Osteoblast (primary cell): ENCODE measurements at regions not wholly inside any gene's neighbourhood (a gene's known extent, or its start where the extent isn't known, plus 50 kb on each side); places are given as distances from the start of the nearest gene placed in this dataset.

Experiments used
- DNase-seq: peaks from one replicate; pipeline ENCODE4 v3.0.0; 2011; ENCODE audit warnings: low spot score, mixed read lengths; ENCODE audit not compliant: insufficient read length; ENCODE audit errors: missing footprints
- H2AFZ ChIP-seq: 2 replicates; pipeline ENCODE4 v1.6.0; 2011; ENCODE audit warnings: mild to moderate bottlenecking, low read length
- H3K27ac ChIP-seq: 2 replicates; pipeline ENCODE4 v1.5.1; 2011; ENCODE audit warnings: mild to moderate bottlenecking, low read depth, low read length, moderate library complexity
- H3K27me3 ChIP-seq: 2 replicates; pipeline ENCODE4 v1.6.0; 2012; ENCODE audit warnings: mild to moderate bottlenecking, control low read depth, inconsistent platforms, low read length, moderate library complexity; ENCODE audit not compliant: insufficient read depth
- H3K36me3 ChIP-seq: 2 replicates; pipeline ENCODE4 v1.5.1; 2011; ENCODE audit warnings: mild to moderate bottlenecking, low read length, control low read depth, moderate library complexity; ENCODE audit not compliant: insufficient read depth
- H3K4me1 ChIP-seq: 2 replicates; pipeline ENCODE4 v1.5.1; 2011; ENCODE audit warnings: mild to moderate bottlenecking, low read length, control low read depth, moderate library complexity; ENCODE audit not compliant: insufficient read depth
- H3K4me2 ChIP-seq: 2 replicates; pipeline ENCODE4 v1.6.0; 2011; ENCODE audit warnings: mild to moderate bottlenecking, low read length; ENCODE audit not compliant: insufficient read depth
- H3K4me3 ChIP-seq: fragments of 200-600 bp; sonication (generic); 3 replicates; pipeline ENCODE4 v1.5.1; 2012; ENCODE audit warnings: mild to moderate bottlenecking, low read length, inconsistent platforms; ENCODE audit not compliant: insufficient read depth
- H3K79me2 ChIP-seq: 2 replicates; pipeline ENCODE4 v1.6.0; 2012; ENCODE audit warnings: mild to moderate bottlenecking, low read length, control low read depth, inconsistent platforms; ENCODE audit not compliant: insufficient read depth
- H3K9me3 ChIP-seq: 2 replicates; pipeline ENCODE4 v1.5.1; 2011; ENCODE audit warnings: low read depth, low read length, control low read depth
- H4K20me1 ChIP-seq: 2 replicates; pipeline ENCODE4 v1.6.0; 2012; ENCODE audit warnings: mild to moderate bottlenecking, low read length, control low read depth; ENCODE audit not compliant: insufficient read depth
- TF ChIP-seq, protein P1 (sequence below): IDR thresholded peaks from 2 replicates; pipeline ENCODE4 v1.5.1; 2011; ENCODE audit warnings: mild to moderate bottlenecking, low read depth, low read length, moderate library complexity; ENCODE audit errors: extremely low read depth

DNA sequence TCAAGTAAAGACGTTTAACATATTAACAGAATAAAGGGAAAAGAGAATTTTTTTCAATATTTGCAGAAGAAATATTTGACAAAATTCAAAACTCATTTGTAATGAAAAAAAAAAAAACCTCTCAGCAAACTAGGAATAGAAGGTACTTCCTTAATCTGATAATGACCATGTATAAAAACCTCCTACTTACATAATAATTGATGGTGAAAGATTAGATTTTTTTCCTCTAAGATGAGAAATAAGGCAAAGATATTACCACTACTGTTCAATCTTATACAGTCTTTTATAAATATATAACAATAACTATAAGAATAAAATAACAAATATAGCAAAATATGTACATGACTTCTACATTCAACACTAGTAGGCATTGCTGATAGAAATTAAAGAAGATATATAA is 424.6 kb upstream of the KLF4 start:
- no peak overlapping the region for H2AFZ ChIP-seq
- H3K4me1 ChIP-seq, result no peaks in the 10 kb centered on the region
- H3K9me3 ChIP-seq, result no peaks in the 10 kb centered on the region
- TF ChIP-seq, protein P1, sequence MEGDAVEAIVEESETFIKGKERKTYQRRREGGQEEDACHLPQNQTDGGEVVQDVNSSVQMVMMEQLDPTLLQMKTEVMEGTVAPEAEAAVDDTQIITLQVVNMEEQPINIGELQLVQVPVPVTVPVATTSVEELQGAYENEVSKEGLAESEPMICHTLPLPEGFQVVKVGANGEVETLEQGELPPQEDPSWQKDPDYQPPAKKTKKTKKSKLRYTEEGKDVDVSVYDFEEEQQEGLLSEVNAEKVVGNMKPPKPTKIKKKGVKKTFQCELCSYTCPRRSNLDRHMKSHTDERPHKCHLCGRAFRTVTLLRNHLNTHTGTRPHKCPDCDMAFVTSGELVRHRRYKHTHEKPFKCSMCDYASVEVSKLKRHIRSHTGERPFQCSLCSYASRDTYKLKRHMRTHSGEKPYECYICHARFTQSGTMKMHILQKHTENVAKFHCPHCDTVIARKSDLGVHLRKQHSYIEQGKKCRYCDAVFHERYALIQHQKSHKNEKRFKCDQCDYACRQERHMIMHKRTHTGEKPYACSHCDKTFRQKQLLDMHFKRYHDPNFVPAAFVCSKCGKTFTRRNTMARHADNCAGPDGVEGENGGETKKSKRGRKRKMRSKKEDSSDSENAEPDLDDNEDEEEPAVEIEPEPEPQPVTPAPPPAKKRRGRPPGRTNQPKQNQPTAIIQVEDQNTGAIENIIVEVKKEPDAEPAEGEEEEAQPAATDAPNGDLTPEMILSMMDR, result no peak
- H3K4me3 ChIP-seq, result no peak overlapping the region
- no peak for DNase-seq
- H4K20me1 ChIP-seq, result no peaks in the 10 kb centered on the region
- H3K27ac ChIP-seq, result no peak overlapping the region
- no peak overlapping the region for H3K4me2 ChIP-seq
- H3K79me2 ChIP-seq, result no peaks in the 10 kb centered on the region
- H3K27me3 ChIP-seq, result no peaks in the 10 kb centered on the region
- no peaks in the 10 kb centered on the region for H3K36me3 ChIP-seq

DNA sequence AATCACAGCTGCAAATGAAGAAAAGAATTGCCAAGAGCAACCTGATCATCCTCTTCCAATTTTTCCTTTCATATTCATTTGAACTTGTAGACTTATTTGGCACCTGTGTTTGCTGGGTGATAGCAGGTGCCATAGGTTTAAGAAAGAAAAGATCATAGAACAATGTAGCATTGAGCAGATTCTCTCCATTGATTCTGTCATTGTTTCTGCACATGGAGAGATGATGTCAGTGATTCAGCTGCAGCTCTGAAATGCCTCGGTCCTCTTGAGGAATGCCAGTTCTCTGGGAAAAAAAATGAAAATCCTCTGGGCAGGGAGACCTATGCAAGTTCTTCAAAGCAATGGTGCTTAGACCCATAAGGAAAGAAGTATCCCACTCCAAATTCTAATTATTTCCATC is 418.1 kb upstream of the KLF4 start:
- H3K4me2 ChIP-seq, result no peak overlapping the region
- no peak overlapping the region for H2AFZ ChIP-seq
- no peaks in the 10 kb centered on the region for H3K27me3 ChIP-seq
- no peaks in the 10 kb centered on the region for H3K4me1 ChIP-seq
- H3K27ac ChIP-seq, result no peak overlapping the region
- no peaks in the 10 kb centered on the region for H4K20me1 ChIP-seq
- TF ChIP-seq, protein P1, result no peak
- no peaks in the 10 kb centered on the region for H3K79me2 ChIP-seq
- H3K4me3 ChIP-seq, result no peak overlapping the region
- DNase-seq, result peak; percentile 47
- no peaks in the 10 kb centered on the region for H3K36me3 ChIP-seq
- H3K9me3 ChIP-seq, result no peaks in the 10 kb centered on the region

DNA sequence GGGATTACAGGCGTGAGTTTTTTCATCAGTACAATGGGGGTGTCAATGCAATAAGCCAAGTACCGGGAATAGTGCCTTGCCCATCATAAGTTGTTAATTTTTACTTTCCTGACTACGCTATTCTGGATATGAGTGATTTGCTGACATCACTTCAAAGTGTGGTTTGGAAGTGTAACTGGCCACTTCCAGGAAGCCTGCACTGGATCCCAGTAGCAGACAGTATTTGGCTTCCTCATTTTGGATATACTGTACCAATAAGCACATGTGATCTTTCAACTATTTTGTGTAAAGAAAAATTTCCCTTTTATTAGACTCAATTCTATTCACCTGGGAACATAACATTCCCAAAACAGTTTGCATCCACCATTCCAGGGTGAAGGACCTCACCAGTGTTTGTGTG is 417.7 kb upstream of the KLF4 start:
- TF ChIP-seq, protein P1, result no peak
- Histone ChIP-seq H3K9me3 (no peaks in the 10 kb centered on the region), H3K27ac (no peak overlapping the region), H3K4me3 (no peak overlapping the region), H3K4me1 (no peaks in the 10 kb centered on the region), H3K36me3 (no peaks in the 10 kb centered on the region), H3K4me2 (no peak overlapping the region), H3K27me3 (no peaks in the 10 kb centered on the region), H4K20me1 (no peaks in the 10 kb centered on the region), H2AFZ (no peak overlapping the region), H3K79me2 (no peaks in the 10 kb centered on the region)
- no peak for DNase-seq

DNA sequence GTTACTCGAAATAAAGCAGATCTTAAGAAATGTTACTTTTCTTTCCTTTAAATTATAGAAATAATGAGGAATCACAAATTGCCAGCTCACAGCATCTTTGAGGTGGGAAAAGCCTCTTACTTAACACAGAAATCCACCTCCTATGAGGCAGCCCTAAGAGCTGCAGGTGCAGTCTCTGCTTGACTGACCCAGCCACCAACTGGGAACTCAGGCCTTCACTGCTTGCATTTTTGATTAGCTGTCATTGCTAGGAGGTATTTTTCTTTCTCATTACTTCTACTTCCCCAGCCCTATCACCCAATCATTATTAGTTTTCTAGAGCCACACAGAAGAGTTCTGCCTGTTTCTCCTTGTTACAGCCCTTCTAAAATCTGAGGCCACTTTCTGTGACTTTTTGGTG is 416.5 kb upstream of the KLF4 start:
- Histone ChIP-seq H4K20me1 (no peaks in the 10 kb centered on the region), H2AFZ (no peak overlapping the region), H3K36me3 (no peaks in the 10 kb centered on the region), H3K27me3 (peaks cover 3% of the 10 kb centered on the region), H3K27ac (no peak overlapping the region), H3K4me2 (no peak overlapping the region), H3K4me3 (no peak overlapping the region), H3K79me2 (no peaks in the 10 kb centered on the region), H3K9me3 (no peaks in the 10 kb centered on the region), H3K4me1 (no peaks in the 10 kb centered on the region)
- DNase-seq, result no peak
- TF ChIP-seq, protein P1, result no peak
